ENCODE measurements at regions not wholly inside any gene's neighbourhood (a gene's known extent, or its start where the extent isn't known, plus 50 kb on each side); places are given as distances from the start of the nearest gene placed in this dataset.
"Not testable (repeated sequence)": the region's sequence is repeated elsewhere in the genome, so short reads cannot be mapped to it uniquely, and the experiment has no call there.

GRCh38 chr1:227416156-227416830 lies 98.0 kb upstream of the CDC42BPA start:
- no peak for DNase-seq (ENCODE audit: low spot score)

- no peak for DNase-seq (ENCODE audit: low spot score)
Measured at GRCh38 chr1:227415115-227415790, 97.0 kb upstream of the CDC42BPA start.

- no peak for DNase-seq (ENCODE audit: low spot score)
Measured at GRCh38 chr1:227411066-227411465, 92.8 kb upstream of the CDC42BPA start.

- DNase-seq (ENCODE audit: low spot score): not testable (repeated sequence)
Measured at GRCh38 chr1:227406332-227406731, 88.0 kb upstream of the CDC42BPA start.

- no peak for DNase-seq (ENCODE audit: low spot score)
Measured at GRCh38 chr1:227403535-227403934, 85.2 kb upstream of the CDC42BPA start.

GRCh38 chr1:227401562-227402342 lies 83.5 kb upstream of the CDC42BPA start:
- DNase-seq (ENCODE audit: low spot score): no peak

- no peak for DNase-seq (ENCODE audit: low spot score)
Measured at GRCh38 chr1:227399152-227399730, 80.9 kb upstream of the CDC42BPA start.

GRCh38 chr1:227397354-227397978 lies 79.2 kb upstream of the CDC42BPA start:
- no peak for DNase-seq (ENCODE audit: low spot score)

- DNase-seq (ENCODE audit: low spot score): peak; percentile 64
Measured at GRCh38 chr1:227396539-227397353, 78.5 kb upstream of the CDC42BPA start.

GRCh38 chr1:227395426-227396028 lies 77.2 kb upstream of the CDC42BPA start:
- DNase-seq (ENCODE audit: low spot score): no peak

GRCh38 chr1:227392984-227393764 lies 74.9 kb upstream of the CDC42BPA start:
- DNase-seq (ENCODE audit: low spot score): no peak

- no peak for DNase-seq (ENCODE audit: low spot score)
Measured at GRCh38 chr1:227391879-227392278, 73.6 kb upstream of the CDC42BPA start.

GRCh38 chr1:227391211-227391610 lies 72.9 kb upstream of the CDC42BPA start:
- no peak for DNase-seq (ENCODE audit: low spot score)

- no peak for DNase-seq (ENCODE audit: low spot score)
Measured at GRCh38 chr1:227390525-227390924, 72.2 kb upstream of the CDC42BPA start.

GRCh38 chr1:227388214-227389168 lies 70.2 kb upstream of the CDC42BPA start:
- DNase-seq (ENCODE audit: low spot score): no peak

GRCh38 chr1:227379555-227379892 lies 61.2 kb upstream of the CDC42BPA start:
- DNase-seq (ENCODE audit: low spot score): no peak

GRCh38 chr1:227378871-227379554 lies 60.7 kb upstream of the CDC42BPA start:
- DNase-seq (ENCODE audit: low spot score): no peak

GRCh38 chr1:227378181-227378580 lies 59.9 kb upstream of the CDC42BPA start:
- DNase-seq (ENCODE audit: low spot score): no peak

All from hematopoietic multipotent progenitor cell treated with erythropoietin and hydrocortisone succinate and interleukin-3 and kit ligand, for 15 days (in vitro differentiated cells).